GM12865 (cell line): ENCODE measurements at regions not wholly inside any gene's neighbourhood (a gene's known extent, or its start where the extent isn't known, plus 50 kb on each side); places are given as distances from the start of the nearest gene placed in this dataset.

ENCODE experiments used
- DNase-seq: peaks from one replicate; pipeline ENCODE4 v3.0.0; 2010; ENCODE audit warnings: low read depth
- H3K4me3 ChIP-seq: 2 replicates; pipeline ENCODE4 v1.5.1; 2011; ENCODE audit warnings: mild to moderate bottlenecking, low read depth, low read length, control low read depth
- TF ChIP-seq, protein P1 (sequence below): IDR thresholded peaks from 2 replicates; pipeline ENCODE4 v1.5.1; 2011; ENCODE audit warnings: low read length, control low read depth, low read depth, inconsistent platforms; ENCODE audit not compliant: insufficient read depth; ENCODE audit errors: missing control alignments

DNA sequence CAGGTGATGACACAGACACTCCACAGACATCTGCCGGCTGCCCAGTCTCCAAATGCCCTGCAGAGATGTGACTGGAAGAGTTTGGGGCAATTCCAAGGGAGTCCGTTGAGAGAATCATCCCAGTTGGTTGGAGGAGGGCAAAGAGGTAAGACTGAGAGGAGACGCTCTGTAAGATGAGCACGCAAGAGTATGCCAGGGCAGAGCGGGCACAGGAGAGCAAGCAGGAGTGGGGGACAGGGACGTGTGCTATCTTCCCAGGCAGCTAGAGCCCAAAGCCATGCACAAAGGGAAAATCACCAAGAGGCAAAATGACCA, 156.3 kb upstream of the TSHZ3 start:
- no peak overlapping the region for H3K4me3 ChIP-seq
- TF ChIP-seq, protein P1, sequence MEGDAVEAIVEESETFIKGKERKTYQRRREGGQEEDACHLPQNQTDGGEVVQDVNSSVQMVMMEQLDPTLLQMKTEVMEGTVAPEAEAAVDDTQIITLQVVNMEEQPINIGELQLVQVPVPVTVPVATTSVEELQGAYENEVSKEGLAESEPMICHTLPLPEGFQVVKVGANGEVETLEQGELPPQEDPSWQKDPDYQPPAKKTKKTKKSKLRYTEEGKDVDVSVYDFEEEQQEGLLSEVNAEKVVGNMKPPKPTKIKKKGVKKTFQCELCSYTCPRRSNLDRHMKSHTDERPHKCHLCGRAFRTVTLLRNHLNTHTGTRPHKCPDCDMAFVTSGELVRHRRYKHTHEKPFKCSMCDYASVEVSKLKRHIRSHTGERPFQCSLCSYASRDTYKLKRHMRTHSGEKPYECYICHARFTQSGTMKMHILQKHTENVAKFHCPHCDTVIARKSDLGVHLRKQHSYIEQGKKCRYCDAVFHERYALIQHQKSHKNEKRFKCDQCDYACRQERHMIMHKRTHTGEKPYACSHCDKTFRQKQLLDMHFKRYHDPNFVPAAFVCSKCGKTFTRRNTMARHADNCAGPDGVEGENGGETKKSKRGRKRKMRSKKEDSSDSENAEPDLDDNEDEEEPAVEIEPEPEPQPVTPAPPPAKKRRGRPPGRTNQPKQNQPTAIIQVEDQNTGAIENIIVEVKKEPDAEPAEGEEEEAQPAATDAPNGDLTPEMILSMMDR = no peak
- no peak for DNase-seq

DNA sequence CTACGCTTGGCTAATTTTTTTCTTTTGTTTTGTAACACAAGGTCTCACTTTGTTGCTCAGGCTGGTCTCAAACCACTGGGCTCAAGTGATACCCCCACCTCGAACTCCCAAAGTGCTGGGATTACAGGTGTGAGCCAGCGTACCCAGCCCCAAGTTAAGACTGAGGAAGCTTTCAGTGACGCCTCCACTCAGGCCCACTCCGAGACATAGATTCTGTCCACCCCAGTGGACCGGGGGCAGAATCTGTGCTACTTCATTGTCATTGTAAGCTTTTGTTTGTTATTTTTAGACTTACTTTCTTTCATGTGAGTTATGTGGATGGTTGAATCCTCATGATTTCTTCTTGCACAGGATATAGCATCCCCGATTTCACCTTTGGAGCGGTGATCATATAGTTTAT, 156.9 kb upstream of the TSHZ3 start:
- TF ChIP-seq, protein P1 = no peak
- no peak overlapping the region for H3K4me3 ChIP-seq
- no peak for DNase-seq

DNA sequence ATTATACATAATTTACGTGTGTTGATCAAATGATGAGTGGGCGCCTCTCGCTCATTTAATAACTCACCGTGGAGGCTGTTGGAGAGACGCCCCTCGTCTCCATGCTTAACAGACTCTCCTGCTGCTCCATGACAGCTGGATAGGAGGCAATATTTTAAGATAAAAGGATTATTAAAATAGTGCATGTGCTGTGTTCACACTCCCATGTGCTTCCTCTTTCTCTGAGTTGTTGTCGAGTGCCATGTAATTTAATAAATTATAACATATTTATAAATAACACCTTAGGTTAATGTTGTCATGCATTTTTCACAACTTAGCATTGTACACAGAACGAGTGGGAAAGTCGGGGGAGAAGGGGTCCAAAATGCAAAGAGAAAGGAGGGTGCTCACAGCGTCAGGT, 161.4 kb upstream of the TSHZ3 start:
- no peak for DNase-seq
- TF ChIP-seq, protein P1 = no peak
- no peak overlapping the region for H3K4me3 ChIP-seq

DNA sequence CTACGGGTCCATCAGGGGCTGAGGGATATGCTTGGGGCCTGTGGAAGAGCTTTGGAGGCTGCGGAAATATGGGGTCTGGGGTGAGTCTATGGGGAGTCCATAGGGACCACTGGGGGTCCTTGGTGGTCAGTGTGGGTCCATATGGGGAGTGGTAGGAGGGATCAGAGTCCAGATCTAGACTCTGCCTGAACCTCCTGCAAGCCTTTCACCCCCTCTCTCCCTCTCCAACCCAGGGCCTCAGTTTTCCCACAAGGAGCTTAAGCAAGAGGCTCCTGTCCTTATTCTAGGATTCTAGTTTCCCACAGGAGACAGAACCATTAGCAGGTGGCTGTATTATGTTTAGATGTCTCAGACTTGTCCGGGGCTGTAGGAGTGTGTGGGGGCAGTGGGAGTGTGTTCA, 161.9 kb upstream of the TSHZ3 start:
- no peak for DNase-seq
- TF ChIP-seq, protein P1 = no peak
- H3K4me3 ChIP-seq = no peak overlapping the region

DNA sequence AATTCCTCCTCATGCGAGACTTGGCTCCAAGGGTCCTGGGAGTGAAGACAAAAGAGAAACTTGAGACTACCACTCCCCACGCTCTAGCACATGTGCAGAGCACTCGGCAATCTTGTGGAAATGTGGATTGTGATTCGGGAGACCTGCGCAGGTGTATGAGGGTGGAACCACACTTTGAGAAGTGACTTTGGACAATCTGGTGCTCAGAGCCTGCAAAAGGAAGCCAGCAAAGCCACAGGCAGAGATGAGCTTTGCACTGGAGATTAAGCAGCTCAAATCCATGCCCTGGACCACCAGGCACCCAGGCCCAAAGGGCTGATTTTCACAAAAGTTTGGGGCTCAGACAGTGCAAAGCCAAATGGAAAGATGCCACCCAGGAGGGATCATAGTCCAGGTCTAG, 162.5 kb upstream of the TSHZ3 start:
- no peak for DNase-seq
- no peak overlapping the region for H3K4me3 ChIP-seq
- TF ChIP-seq, protein P1 = no peak

DNA sequence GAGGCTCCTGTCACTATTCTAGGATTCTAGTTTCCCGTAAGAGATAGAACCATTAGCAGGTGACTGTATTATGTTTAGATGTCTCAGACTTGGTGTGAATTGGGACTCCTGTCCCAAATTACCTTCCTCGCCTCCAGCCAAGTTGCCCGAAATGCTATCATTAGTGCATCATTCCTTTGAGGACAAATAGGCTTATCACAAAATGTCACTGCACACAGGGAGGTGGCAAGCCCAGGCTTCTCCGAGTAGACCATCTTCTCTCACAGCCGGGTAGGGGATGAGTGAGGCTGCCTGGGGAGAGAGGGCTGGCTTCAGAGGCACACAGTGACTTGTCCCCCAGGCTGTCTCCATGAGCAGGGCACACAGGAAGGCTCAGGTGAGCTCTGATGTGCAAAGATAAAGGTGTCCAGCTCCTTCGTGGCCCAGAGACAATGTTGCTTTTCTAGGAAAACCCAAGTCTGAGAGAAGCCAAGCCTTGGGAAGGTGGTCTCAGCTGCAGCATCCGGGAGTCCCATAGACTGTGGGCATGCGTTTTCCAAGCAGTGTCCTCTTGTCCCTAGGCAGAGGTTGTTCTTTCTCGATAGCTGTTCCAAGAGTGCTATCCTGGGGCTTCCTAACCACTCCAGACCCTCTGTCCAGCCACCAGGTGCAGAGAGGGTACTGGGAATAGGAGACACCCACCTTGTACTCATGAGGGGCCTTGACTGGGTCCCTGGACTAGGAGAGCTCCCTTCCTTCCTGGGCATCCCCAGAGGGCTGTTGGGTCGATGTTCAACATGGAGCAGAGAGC, 163.1 kb upstream of the TSHZ3 start:
- no peak overlapping the region for H3K4me3 ChIP-seq
- DNase-seq = no peak
- TF ChIP-seq, protein P1 = no peak

DNA sequence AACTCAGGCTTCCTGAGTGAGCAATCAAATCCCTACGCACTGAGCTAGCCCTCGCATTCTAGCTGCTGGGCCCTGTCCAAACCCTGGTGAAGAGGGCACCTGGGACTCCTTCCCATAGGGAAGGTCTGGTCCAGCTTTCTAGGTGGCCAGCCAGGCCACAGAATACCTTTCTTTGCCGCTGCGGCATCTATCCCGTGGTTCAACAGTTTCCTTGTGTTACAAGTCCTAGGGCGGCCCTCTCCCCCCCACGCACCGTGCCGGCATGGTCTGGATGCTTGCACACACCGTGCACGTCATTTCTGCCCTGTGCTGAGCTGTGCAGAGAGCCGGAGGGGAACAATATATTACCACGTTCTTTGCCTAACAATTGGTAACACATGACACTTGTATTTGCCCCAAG, 164.6 kb upstream of the TSHZ3 start:
- no peak for DNase-seq
- no peak overlapping the region for H3K4me3 ChIP-seq
- TF ChIP-seq, protein P1 = no peak
